HG02759 (cell line): ENCODE measurements at regions not wholly inside any gene's neighbourhood (a gene's known extent, or its start where the extent isn't known, plus 50 kb on each side); places are given as distances from the start of the nearest gene placed in this dataset.
A peak's percentile ranks its signal among the peaks of the same experiment; 100 is the strongest.

ENCODE experiments used
- ATAC-seq: cut with Tn5 transposase; IDR thresholded peaks from one replicate; pipeline ENCODE4 v1.9.1; 2021; ENCODE audit warnings: mild to moderate bottlenecking, moderate library complexity; ENCODE audit not compliant: unreplicated experiment

DNA sequence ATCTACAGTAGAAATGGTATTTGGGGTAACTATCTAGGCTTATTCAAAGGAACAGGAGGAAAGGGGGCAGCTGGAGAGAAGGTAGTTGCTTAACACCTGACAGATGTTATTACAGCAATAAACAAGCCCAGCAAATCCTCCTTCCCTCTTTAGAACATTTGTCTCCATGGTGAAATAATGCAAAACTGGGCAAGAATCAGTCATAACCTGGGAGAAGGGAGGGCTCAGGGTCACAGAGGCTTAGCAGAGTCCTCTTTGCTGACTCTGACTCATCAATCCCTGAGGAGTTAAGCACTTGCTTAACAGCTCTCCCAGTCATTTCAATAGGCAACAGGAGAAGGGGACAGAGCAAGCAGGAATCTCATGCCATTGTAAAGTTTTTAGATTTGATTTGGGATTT lies 230.3 kb downstream of the IBTK start:
- no peak for ATAC-seq

DNA sequence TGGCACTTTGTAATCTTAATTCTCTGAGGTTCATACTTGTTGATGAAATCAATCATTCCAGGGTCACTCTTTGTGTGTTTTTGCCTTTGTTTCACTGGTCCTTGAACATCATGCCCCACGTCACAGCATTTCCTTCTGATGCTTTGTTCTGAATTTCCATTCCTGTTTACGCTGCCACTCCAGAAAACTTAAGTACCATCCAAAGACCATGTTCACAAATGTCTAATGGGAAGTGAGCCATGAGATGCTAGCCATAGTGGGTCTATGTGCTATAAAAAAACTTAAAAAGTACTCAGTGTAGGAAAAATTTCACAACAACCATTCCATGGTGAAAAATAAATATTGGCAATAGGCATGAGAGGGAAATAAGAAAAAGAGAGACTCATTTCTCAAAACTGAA lies 232.0 kb downstream of the IBTK start:
- ATAC-seq = no peak

DNA sequence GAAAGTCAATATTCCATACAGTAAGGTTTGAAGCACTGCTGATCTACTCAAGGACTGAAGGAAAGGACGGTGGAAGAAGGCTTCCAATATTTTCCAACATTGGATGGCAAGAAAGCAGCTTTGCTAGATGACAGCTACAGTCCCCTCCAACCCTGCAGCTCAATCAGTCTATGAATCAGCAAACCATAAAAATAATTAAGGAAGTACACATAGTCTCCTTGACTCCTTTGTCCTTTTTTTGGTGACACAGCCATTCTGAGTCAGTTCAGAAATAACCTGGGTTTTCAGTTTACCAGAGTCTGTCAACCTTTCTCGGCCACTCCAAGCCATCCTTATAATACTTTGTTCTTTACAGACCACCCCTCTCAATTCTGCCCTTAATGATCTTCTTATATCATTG lies 232.5 kb downstream of the IBTK start:
- ATAC-seq = no peak

DNA sequence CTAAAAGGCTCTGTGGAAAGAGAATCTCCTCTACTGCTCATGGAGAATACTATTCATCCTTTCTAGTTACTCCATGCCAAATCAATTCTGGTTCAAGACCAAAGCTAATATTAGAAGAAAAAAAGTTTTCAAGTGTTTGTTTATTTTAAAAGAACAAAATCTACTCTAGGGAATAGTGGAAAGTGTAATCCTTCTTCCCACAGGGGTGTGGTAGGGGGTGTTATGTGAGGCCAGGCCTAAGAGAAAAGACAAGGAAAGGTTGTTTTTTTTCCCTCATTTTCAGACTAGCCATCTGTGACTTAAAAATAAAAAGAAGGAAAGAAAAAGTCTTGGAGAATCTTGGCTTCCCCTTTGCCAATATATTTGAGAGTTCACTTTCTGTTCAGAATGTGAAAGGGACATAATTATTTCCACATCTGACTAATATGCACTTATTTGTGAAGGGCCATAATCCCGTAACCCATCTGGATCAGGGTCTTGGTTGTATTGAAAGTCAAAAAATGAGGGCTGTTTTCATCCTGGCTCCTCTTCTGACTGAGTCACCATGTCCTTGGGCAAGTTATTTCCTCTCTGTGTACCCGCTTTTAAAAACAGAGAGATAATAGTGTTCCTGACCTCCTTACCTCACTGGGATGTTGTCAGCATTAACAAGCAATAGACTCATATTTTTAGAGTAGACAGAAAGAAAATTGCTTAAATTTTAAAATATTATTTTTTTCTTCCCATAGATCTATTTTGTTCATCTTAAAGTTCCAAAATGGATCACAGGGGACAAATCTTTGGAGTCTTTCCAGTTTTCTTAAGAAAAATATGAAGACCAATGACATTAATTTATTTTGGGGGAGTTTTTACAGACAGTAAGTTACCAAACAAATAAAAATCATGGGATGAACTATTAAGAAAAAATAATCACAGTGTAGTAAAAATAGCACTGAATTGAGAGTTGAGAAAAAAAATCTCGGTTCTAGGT lies 233.7 kb downstream of the IBTK start:
- no peak for ATAC-seq

DNA sequence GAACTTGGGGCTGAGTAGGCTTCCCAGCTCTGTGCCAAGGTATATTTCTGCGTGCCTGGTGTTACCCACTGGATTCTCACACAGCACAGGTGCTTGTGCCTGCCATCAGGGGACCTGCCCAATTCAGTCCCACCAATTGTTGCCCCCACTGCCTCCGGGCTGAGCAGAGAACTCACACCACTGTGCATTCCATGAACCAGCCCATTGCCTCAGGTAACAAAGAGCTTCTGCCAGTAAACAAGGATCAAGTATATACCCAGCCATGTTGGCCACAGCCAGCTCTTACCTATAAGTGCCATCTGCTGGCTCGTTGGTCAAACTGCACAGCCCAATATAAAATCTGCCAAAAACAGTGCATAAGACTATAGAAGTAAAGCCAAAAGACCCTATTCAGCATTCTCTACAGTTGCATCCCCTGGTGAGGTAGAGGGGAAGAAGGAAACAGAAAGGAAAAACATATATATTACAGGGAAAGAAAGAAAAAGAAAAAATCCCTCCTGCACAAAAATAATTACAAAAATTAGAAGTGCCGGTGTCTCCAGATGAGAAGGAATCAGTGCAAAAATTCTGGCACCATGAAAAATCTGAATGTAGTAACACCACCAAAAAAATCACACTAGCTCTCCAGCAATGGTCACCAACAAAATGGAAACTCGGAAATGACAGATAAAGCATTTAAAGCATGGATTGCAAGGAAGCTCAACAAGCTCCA lies 241.4 kb downstream of the IBTK start:
- peak; percentile 89 for ATAC-seq

DNA sequence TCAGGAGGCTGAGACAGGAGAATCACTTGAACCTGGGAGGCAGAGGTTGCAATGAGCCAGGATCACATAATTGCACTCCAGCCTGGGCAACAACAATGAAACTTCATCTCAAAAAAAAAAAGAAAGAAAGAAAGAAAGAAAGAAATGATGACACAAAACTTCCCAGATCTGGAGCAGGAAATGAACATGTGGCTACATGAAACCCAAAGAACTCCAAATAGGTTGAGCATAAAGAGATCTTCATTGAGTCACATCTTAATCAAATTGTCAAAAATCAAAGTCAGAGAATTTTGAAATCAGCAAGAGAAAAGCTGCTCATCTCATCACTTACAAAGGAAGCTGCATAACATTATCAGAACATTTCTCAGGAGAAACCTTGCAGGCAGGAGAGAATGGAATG lies 247.0 kb downstream of the IBTK start:
- ATAC-seq = no peak

DNA sequence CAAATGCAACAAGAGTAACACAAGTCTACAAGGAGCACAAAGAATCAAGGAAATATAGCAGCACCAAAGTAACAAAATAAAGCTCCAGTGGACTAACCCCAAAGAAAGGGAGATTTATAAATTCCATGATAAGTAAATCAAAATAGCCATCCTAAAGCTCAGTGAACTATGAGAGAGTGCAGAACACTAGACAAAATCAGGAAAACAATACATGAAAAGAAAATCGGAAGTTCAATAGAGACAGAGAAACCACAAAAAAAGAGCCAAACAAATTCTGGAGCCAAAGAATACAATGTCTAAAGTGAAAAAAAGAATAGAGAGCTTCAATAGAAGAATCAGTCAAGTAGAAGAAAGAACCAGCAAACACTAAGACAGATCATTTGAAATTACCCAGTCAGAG lies 247.3 kb upstream of the TENT5A start:
- no peak for ATAC-seq

DNA sequence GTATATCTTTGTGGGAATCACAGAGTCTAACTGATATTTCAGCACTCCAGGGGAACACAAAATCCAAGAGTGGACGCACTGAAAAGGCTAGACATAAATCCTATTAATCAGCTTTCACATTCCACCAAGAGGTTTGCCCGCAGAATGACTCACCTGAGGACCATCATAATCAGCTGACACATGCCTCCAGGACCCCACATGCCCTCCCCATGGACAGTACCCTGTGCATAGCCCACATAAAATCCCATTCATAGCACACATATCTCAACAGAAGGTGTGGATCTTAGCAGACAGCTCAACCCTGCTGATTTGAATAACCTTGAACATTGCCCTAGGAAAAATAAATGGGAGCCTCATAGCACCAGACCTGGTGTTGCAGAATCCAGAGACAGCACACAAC lies 246.8 kb upstream of the TENT5A start:
- ATAC-seq = no peak

DNA sequence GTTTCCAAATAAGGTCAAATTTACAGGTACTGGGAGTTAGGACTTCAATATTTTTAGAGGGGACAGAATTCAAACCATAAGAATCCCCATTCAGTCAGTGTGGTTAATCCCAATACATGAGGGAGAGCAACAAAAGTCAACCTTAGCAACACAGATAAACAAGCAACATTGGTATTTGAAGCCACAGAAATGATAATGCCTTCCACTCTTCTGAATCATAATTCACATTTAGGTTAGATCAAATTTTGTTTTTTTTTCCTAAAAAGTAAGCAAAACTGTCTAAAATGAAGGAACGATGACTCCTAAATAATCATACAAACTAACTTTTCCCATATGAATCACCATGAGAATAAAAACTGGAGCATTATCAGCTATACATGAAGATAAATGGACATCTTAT lies 246.0 kb upstream of the TENT5A start:
- no peak for ATAC-seq

DNA sequence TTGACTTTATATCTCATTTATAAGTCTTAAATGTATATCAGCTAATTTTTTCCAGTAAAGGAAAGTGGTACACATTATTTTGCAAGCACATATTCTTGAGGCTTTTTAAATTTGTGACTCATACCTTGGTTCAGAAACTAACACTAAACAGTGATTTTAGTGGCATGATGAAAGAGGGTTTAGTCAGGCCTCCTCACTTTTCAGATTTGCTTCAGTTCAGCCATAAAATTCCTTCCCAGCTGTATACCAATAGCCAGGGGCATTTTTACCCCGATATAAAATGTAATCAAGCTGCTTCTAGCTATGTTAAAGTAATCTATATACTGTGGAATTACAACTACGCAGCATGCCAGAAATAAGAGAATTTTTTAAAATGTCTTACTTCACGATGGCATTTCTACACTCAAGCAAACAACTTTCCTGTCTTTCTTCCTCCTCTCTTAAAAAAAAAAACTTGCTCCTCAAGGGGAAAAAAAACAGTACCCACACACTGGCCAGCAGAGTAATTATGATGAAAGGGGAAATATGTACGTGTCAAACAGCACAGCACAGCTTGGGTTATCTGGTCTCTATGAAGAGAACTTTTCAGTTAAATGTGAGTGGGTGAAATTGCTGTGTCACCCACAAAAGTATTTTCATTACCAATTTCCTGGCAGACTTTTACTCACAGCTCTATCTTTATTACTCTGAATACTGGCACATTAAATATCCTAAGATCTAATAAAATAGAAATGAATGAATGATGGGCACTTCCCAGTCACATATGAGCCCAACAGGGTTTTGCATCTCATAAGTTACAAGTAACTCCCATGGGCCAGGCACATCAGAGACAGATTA lies 244.8 kb upstream of the TENT5A start:
- ATAC-seq = peak; percentile 57

DNA sequence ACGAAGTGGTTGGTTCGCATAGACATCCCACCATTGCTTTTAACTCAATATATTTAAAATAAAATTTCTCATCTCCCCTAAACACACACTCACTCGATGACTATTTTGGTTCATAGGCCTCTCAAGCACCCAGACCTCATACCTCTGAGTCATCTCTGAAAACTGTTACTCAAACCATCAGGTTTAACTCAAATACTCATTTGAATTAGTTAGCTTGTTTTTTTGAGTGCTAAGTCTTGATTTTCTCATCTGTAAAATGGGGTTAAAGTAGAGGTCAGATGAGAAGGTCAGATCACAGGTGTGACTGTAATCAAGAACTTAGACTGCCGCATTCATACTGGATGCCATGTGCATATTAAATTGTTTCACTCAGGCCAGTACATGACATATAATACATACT lies 243.9 kb upstream of the TENT5A start:
- no peak for ATAC-seq

DNA sequence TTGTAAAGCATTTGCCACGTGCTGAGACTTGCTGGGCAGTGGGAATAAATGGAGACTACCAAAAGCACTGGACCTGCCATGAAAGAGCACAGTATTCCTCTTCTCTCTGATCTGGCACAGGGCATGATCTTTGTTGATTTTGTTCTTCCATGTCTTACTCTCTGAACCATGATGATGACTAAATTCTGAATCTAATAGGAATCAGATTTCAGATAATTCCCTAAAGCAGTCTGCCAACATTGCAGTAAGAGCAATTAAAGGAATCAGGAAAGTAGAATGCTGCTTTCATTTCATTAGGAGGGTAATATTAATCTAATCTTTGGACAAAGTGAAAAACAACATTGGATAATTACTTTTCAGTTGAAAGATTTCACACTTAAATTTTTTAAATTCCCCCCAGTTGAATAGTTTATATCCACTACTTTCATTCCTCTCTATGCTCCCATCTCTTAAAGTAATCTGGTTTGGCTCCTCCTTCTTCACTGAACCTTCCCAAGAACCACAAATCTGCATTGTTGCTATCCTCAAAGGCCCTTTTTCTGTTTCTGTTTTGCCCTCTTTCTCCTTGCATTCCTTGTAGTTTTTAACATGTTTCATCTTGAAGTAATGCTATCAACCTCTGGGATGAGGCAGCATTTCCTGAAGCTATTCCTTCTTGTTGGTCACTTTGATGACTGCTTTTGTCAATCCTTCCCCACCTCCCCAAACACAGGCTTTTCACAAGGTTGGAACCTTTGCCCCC lies 243.2 kb upstream of the TENT5A start:
- ATAC-seq = no peak

DNA sequence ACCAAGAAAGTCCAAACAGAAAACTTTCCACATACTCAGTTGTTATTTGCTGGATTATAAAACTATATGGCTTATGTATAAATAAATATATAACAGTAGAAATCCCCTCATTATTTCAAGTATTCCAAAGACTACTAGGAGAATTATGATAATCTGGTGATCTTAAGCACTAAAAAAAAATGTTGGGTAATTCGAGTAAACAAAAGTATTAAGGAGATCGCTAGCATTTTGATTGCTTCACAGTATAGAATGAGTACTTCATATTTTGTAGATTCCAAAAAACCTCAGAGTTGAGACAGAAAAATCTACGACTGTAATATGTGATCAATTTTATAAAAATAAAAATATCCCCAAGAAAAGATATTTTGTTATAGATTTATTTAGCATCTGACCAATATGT lies 236.4 kb upstream of the TENT5A start:
- no peak for ATAC-seq

DNA sequence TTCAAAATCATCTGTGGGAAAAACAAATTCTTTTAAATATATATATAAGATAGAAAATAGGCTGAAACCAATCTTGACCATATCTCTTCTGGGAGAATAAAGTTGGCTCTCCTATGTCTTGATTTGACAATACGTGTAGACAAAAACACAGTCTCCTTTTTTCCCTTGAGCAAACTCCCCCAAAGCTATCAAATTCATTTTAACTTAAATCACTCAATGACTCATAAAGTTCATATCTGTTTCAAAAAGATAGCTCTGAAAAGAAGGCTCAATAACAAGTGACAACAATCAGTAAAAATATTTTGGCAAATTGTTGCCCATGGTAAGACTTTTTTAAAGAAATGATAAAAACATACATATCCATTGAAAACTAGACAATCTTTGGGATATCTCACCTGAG lies 236.0 kb upstream of the TENT5A start:
- ATAC-seq = no peak

DNA sequence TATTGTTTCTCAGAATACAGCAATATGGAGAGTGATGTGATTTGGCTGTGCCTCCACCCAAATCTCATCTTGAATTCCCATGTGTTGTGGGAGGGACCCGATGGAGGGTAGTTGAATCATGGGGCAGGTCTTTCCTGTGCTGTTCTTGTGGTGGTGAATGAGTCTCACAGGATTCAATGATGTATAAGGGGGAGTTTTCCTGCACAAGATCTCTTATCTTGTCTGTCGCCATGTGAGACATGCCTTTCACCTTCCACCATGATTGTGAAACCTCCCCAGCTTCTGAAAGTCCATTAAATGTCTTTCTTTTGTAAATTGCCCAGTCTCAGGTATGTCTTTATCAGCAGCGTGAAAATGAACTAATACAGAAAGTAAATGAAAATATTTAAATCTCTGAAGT lies 234.8 kb upstream of the TENT5A start:
- ATAC-seq = no peak

DNA sequence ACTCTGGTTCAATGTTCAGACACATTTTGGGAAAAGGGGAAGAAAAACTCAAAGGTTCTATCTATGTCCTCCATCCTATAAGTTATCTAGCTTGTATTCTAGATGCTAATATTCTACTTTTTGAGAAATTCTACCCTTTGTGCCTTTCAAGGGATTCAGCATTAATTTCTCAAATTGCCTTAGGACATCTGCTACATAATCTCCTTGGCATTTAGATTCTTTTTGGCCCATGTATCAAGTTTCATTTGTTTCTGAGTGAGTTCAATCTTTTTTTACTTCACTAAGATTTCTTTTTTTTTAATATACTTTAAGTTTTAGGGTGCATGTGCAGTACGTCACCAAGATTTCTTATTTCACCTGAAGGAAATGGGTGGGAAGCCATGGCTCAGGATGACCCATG lies 232.7 kb upstream of the TENT5A start:
- no peak for ATAC-seq

DNA sequence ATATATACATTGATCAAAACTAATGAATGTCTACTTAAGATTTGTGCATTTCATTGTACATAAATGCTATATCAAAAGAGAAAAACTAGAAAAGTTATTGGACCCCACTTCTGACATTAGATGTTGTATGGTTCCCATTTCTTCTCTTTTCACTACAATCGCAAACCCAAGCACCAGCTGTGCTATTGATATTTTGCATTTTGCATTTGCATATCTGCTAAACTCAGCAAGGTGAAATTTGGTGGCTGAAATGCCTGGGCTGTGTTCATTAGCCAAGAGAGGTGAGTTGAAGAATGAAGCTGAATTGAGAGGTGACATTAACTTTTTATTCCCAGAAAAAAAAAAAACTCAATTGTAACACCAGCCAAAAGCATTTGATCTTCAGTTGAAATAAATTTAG lies 232.1 kb upstream of the TENT5A start:
- no peak for ATAC-seq

DNA sequence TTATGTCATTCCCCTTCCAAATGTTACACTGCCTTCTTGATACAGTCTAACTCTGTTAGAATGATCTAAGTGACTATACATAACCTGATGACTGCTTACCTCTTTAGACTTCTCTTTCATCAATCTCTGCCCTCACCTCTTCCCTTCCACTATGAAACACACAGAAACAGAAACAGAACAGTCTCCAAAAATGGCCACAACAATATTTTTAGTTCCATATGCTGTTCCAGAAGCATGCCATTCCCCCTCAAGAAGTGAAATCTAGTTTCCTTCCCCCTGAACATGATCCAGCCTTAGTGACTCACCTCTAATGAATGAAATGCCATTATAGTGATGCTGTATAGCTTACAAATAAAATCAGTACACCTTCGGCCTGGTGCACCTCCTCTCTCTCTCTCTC lies 229.3 kb upstream of the TENT5A start:
- no peak for ATAC-seq

DNA sequence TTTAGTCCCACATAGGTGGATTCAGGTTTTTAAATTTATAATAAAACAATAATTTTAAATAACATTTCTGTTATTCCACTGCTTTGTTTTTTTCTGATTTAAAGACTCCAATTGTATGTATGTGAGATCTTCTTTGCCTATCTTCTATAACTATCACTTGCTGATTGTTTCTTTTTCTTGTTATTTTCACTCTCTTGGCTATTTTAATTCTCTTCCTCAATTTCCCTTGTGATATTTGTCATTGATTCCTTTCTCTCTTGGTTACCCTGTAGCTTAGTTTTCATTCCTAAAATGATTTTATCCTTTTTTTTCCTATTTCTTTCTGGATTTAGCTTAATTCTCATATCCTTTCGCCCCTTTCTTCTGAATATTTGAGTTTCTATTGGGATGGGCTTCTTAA lies 227.3 kb upstream of the TENT5A start:
- no peak for ATAC-seq

DNA sequence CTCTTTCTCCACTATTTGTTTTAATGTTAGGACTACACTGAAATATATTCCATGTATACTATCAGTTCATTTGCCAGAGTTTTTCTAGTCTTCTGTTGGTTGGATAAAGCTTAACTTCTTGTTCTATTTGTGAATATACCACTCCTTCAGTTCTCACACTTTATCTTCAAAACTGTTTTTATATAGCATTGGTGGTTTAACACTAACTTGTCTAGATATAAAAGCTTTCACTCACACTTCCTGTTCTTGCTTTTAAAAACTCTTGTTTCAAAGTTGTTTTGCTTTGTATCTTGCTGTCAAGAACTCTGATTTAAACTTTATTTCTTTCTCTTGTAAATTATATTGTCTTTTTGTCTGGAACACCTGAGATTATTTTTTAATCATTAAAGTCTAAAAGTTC lies 226.8 kb upstream of the TENT5A start:
- ATAC-seq = no peak

DNA sequence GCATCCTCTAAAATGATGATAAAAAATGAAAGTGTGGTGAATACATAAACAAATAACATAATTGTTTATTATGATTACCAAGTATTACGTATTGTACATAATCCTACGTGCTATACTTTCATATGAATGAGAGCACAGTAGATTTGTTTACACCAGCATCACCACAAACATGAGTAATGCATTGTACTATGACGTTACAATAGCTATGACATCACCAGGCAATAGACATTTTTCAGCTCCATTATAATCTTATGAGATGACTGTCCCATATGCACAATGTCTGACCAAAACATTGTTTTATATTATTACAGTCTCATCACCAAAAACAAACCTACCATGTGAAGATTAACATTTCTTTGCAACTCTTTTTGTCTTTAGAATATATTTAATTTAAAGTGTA lies 225.7 kb upstream of the TENT5A start:
- no peak for ATAC-seq
